ENCODE measurements at regions not wholly inside any gene's neighbourhood (a gene's known extent, or its start where the extent isn't known, plus 50 kb on each side); places are given as distances from the start of the nearest gene placed in this dataset.

DNA sequence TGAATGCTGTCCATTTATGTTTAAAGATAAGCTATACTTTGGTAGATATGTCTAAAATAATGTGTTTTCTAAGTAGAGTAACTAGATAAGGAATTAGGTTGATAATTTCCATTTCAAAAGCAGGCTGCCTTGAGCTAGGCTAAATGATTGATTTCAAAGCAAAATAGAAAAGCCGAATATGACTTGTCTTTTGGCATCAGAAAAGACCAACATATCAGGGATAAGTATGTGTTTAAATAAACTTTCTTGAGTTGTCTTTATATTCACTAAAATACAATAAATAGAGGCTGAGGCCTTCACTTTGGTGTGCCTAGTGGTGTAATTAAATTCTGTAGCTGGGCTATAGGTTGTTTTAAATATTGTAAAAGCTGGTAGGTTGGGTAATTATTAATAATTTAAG lies 569.0 kb downstream of the TAF11L14 start:
- TF ChIP-seq CTCF (IDR thresholded peaks at IDR 0.05) (no peak), POLR2A (IDR thresholded peaks at IDR 0.05) (no peak)

All from Peyer's patch (tissue), 4 donors.